GM19328 (cell line): ENCODE measurements at regions not wholly inside any gene's neighbourhood (a gene's known extent, or its start where the extent isn't known, plus 50 kb on each side); places are given as distances from the start of the nearest gene placed in this dataset.
"Not testable (repeated sequence)": the region's sequence is repeated elsewhere in the genome, so short reads cannot be mapped to it uniquely, and the experiment has no call there.

Source experiments
- ATAC-seq: cut with Tn5 transposase; IDR thresholded peaks from one replicate; pipeline ENCODE4 v1.9.1; 2021; ENCODE audit warnings: mild to moderate bottlenecking, moderate library complexity; ENCODE audit not compliant: unreplicated experiment

- ATAC-seq, result no peak
Measured at GRCh38 chr3:182485301-182485700, 308.0 kb upstream of the ATP11B start.

GRCh38 chr3:182486463-182486862 is 306.8 kb upstream of the ATP11B start:
- no peak for ATAC-seq

- ATAC-seq, result no peak
Measured at GRCh38 chr3:182487143-182487542, 306.2 kb upstream of the ATP11B start.

- ATAC-seq, result no peak
Measured at GRCh38 chr3:182487611-182488010, 305.7 kb upstream of the ATP11B start.

GRCh38 chr3:182490596-182491491 is 302.5 kb upstream of the ATP11B start:
- ATAC-seq, result no peak

- no peak for ATAC-seq
Measured at GRCh38 chr3:182491577-182491976, 301.7 kb upstream of the ATP11B start.

GRCh38 chr3:182492536-182492935 is 300.8 kb upstream of the ATP11B start:
- ATAC-seq, result no peak

- no peak for ATAC-seq
Measured at GRCh38 chr3:182500289-182500688, 293.0 kb upstream of the ATP11B start.

GRCh38 chr3:182501856-182502255 is 291.4 kb upstream of the ATP11B start:
- no peak for ATAC-seq

GRCh38 chr3:182503401-182503800 is 289.9 kb upstream of the ATP11B start:
- ATAC-seq, result no peak

GRCh38 chr3:182508919-182509711 is 284.2 kb upstream of the ATP11B start:
- no peak for ATAC-seq

- ATAC-seq, result no peak
Measured at GRCh38 chr3:182509844-182510460, 283.4 kb upstream of the ATP11B start.

- no peak for ATAC-seq
Measured at GRCh38 chr3:182514236-182514964, 278.9 kb upstream of the ATP11B start.

GRCh38 chr3:182516597-182517336 is 276.5 kb upstream of the ATP11B start:
- ATAC-seq, result no peak

GRCh38 chr3:182519569-182519968 is 273.7 kb upstream of the ATP11B start:
- ATAC-seq, result no peak

- no peak for ATAC-seq
Measured at GRCh38 chr3:182521339-182521738, 272.0 kb upstream of the ATP11B start.

GRCh38 chr3:182523424-182523823 is 269.9 kb upstream of the ATP11B start:
- ATAC-seq, result not testable (repeated sequence)

- ATAC-seq, result no peak
Measured at GRCh38 chr3:182523836-182524235, 269.5 kb upstream of the ATP11B start.

GRCh38 chr3:182524711-182525401 is 268.4 kb upstream of the ATP11B start:
- ATAC-seq, result no peak
